CD4-positive, alpha-beta T cell (primary cell): ENCODE measurements at regions not wholly inside any gene's neighbourhood (a gene's known extent, or its start where the extent isn't known, plus 50 kb on each side); places are given as distances from the start of the nearest gene placed in this dataset.
A peak's percentile ranks its signal among the peaks of the same experiment; 100 is the strongest.

ENCODE experiments used
- ATAC-seq: fragments of 200-7000 bp; cut with Tn5 transposase; one replicate; pipeline ENCODE4 v1.10.0; 2022; ENCODE audit warnings: mild to moderate bottlenecking; ENCODE audit not compliant: poor library complexity
- CTCF ChIA-PET: fragments of 350-600 bp; sonication (Branson Sonifier 250); formaldehyde crosslinking; loops from one replicate; lab custom pipeline; 2021; ENCODE audit warnings: antibody characterized with exemption, inconsistent platforms; lab: Charles Lee
- POLR2A ChIA-PET: fragments of 350-600 bp; sonication (Branson Sonifier 250); formaldehyde crosslinking; loops from one replicate; lab custom pipeline; 2021; ENCODE audit warnings: antibody characterized with exemption, inconsistent platforms; lab: Charles Lee
- DNase-seq, 14 experiments: peaks; one replicate each; pipeline ENCODE4 v3.0.0-alpha.2; 2013 to 2020; ENCODE audit warnings: mixed read lengths in 2 of 14
- H3K27ac ChIP-seq, 2 donors: one replicate each; pipeline versions ENCODE4 v1.5.1 to v1.7.0; 2013; ENCODE audit warnings: low read length in 2 of 2, low read depth in 1 of 2, mild to moderate bottlenecking in 1 of 2
- H3K27me3 ChIP-seq, 2 experiments: 1 replicate in 1 of 2; 2 replicates in 1 of 2; pipeline versions ENCODE4 v1.6.1 to v1.7.0; 2013; ENCODE audit warnings: low read length in 2 of 2, control low read depth in 1 of 2, mild to moderate bottlenecking in 1 of 2, moderate library complexity in 1 of 2; ENCODE audit not compliant: insufficient read depth in 2 of 2, control insufficient read depth in 1 of 2
- H3K36me3 ChIP-seq: one replicate; pipeline ENCODE4 v1.6.1; 2013; ENCODE audit warnings: low read length, control low read depth; ENCODE audit not compliant: insufficient read depth
- H3K4me1 ChIP-seq: one replicate; pipeline ENCODE4 v1.6.1; 2013; ENCODE audit warnings: low read length, control low read depth; ENCODE audit not compliant: insufficient read depth
- H3K4me3 ChIP-seq: one replicate; pipeline ENCODE4 v1.5.1; 2013; ENCODE audit warnings: mild to moderate bottlenecking, low read length, moderate library complexity
- H3K9me3 ChIP-seq, 2 experiments: 1 replicate in 1 of 2; 2 replicates in 1 of 2; pipeline versions ENCODE4 v1.6.1 to v1.7.0; 2013; ENCODE audit warnings: low read length in 2 of 2, mild to moderate bottlenecking in 2 of 2, control low read depth in 1 of 2, moderate library complexity in 1 of 2; ENCODE audit not compliant: control insufficient read depth in 1 of 2, insufficient read depth in 1 of 2
- H3K27ac Mint-ChIP-seq: one replicate; pipeline ENCODE4 v1.8.0; 2020; ENCODE audit warnings: mixed read lengths
- H3K27me3 Mint-ChIP-seq: one replicate; pipeline ENCODE4 v1.8.0; 2021; ENCODE audit warnings: mixed read lengths
- H3K36me3 Mint-ChIP-seq: one replicate; pipeline ENCODE4 v1.8.0; 2021; ENCODE audit warnings: low read depth, mixed read lengths
- H3K4me1 Mint-ChIP-seq: one replicate; pipeline ENCODE4 v1.8.0; 2021; ENCODE audit warnings: low read depth, mixed read lengths
- H3K4me3 Mint-ChIP-seq: one replicate; pipeline ENCODE4 v1.8.0; 2020; ENCODE audit warnings: mild to moderate bottlenecking, mixed read lengths
- H3K9me3 Mint-ChIP-seq: one replicate; pipeline ENCODE4 v1.8.0; 2020; ENCODE audit warnings: mixed read lengths
- intact Hi-C, 2 experiments: fragments of 100-400 bp; cut with DNase I in 1 of 2; cut with micrococcal nuclease in 1 of 2; formaldehyde crosslinking; loops; one replicate each; pipeline versions ENCODE4 v1.15.1 to v1.9.0; 2023 to 2025; cut with DNase I, micrococcal nuclease
- TF ChIP-seq, protein P1 (sequence below): fragments of 200-600 bp; IDR thresholded peaks from one replicate; pipeline ENCODE4 v1.8.0; 2022; ENCODE audit warnings: antibody characterized with exemption, mild to moderate bottlenecking

DNA sequence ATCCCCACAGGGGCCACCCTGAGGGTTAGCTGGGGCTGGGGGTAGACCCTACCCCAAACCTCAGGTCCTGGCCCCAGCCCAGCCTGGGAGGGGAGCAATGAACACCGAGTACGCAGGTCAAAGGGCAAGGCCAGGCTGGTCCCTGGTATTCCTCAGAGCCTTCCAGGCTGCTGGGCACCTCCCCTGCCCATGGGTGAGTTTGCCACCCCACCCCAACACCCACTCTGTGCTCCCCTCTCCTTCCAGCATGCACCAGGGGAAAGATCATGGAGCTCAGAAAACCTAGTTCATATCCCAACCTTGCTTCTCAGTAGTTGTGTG lies 103.9 kb upstream of the FOXP4 start:
- H3K27me3 ChIP-seq = peaks cover 6 to 8% of the 10 kb centered on the region in 2 experiments
- no peak overlapping the region for H3K4me3 ChIP-seq
- POLR2A ChIA-PET = no interaction called here
- TF ChIP-seq, protein P1, sequence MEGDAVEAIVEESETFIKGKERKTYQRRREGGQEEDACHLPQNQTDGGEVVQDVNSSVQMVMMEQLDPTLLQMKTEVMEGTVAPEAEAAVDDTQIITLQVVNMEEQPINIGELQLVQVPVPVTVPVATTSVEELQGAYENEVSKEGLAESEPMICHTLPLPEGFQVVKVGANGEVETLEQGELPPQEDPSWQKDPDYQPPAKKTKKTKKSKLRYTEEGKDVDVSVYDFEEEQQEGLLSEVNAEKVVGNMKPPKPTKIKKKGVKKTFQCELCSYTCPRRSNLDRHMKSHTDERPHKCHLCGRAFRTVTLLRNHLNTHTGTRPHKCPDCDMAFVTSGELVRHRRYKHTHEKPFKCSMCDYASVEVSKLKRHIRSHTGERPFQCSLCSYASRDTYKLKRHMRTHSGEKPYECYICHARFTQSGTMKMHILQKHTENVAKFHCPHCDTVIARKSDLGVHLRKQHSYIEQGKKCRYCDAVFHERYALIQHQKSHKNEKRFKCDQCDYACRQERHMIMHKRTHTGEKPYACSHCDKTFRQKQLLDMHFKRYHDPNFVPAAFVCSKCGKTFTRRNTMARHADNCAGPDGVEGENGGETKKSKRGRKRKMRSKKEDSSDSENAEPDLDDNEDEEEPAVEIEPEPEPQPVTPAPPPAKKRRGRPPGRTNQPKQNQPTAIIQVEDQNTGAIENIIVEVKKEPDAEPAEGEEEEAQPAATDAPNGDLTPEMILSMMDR = no peak
- peaks cover 0 to 3% of the 10 kb centered on the region in 2 experiments for H3K9me3 ChIP-seq
- DNase-seq (no peak), ATAC-seq (no peak)
- peaks cover 49% of the 10 kb centered on the region for H3K4me1 ChIP-seq
- intact Hi-C loops = no loop called here
- CTCF ChIA-PET = interaction anchor here (1.3 kb wide), 1 partner anchor 241 kb away, joined by 3 read pairs; no protein-coding TSS in a partner anchor
- H3K36me3 ChIP-seq = no peaks in the 10 kb centered on the region
- Mint-ChIP-seq H3K27ac (no peak overlapping the region), H3K4me1 (peaks cover 40% of the 10 kb centered on the region), H3K9me3 (no peaks in the 10 kb centered on the region), H3K27me3 (peaks cover 21% of the 10 kb centered on the region), H3K4me3 (no peak overlapping the region), H3K36me3 (no peaks in the 10 kb centered on the region)
- H3K27ac ChIP-seq = no peak overlapping the region

DNA sequence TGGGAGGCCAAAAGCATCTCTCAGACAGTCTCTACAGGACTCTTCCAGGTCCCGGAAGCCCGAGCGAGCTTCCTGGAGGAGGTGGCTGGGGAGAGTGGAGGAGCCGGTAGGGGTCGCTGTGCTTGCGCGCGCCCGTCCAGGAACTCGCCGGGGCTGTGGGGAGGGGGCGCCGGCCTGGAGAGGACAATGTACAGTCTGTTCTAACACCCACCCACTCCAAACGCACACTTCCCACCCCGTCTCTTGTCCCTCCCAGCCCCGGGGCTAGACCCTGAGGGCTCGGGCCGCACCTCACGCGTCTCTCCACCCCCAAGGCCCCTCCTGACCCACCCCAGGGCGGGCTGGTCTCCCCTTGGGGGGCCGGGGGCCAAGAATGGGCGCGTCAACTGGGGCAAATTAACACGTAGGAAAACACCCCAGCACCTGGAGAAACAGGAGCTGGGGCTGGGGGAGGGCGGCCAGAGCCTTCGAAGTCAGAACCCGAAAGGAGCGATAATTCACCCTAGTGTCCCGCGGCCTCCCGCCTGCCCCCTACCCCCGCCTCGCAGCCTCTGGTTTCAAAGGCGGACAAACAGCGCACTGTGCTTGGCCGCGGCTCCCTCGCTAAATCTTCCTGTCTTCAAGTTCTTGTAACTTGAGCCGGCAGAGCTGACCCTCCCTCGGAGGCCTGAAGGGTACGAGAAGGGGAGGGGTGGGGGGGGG lies 103.2 kb upstream of the FOXP4 start:
- Mint-ChIP-seq H3K27ac (no peak overlapping the region), H3K36me3 (no peaks in the 10 kb centered on the region), H3K4me1 (peaks cover 40% of the 10 kb centered on the region), H3K27me3 (peaks cover 21% of the 10 kb centered on the region), H3K4me3 (no peak overlapping the region), H3K9me3 (no peaks in the 10 kb centered on the region)
- CTCF ChIA-PET = interaction anchor here (1.3 kb wide), 1 partner anchor 240 kb away, joined by 3 read pairs; no protein-coding TSS in a partner anchor
- ATAC-seq = no peak
- Histone ChIP-seq H3K4me3 (no peak overlapping the region), H3K4me1 (peaks cover 49% of the 10 kb centered on the region), H3K9me3 (peaks cover 0 to 3% of the 10 kb centered on the region in 2 experiments), H3K36me3 (no peaks in the 10 kb centered on the region), H3K27me3 (peaks cover 6 to 8% of the 10 kb centered on the region in 2 experiments), H3K27ac (no peak overlapping the region)
- POLR2A ChIA-PET = no interaction called here
- DNase-seq = peak in 3 of 14 experiments; percentile 24 to 52 (median 37)
- intact Hi-C loops = no loop called here
- TF ChIP-seq, protein P1 = no peak

DNA sequence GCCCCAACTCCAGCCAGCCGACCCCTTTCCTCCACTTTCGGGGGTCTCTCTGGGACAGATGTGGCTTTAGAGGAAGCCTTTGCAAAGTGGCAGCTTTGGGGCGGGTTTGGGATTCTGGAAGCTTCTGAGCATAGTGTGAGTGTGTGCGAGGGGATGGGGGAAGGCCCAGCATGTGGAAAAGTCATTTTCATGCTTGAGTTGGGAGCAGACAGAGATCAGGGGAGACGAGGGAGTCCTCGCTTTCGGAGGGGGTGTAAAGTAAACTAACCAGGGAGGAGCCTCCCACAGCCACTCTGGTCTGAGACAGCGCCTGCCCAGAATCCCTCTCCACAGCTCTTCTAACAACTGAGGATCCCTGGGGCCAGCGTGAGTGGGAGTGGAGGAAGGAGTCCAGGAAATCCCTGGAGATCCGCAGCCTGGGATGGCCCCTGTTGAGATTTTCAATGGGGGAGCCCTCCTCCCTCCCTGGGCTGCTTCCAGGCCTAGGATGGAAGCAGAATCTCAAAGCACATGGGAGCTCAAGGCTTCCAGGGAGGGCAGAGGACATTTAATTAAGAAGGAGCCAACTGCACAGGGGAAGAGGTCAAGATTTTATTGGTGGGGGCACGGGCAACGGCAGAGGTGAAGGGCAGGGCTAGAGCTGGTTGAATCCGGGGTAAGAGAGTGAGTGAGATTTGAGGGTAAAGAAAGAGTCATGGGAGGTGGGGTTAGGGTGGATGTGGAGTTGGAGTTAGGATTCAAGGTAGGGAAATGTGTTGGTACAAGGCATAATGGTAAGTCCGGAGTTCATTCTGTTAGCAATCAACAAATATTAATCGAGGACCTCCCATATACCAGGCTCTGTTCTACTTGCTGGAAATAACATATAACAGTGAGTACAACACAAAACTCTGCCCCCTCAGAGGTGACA lies 102.3 kb upstream of the FOXP4 start:
- DNase-seq = no peak
- Mint-ChIP-seq H3K4me1 (peaks cover 39% of the 10 kb centered on the region), H3K9me3 (no peaks in the 10 kb centered on the region), H3K36me3 (no peaks in the 10 kb centered on the region), H3K27ac (no peak overlapping the region), H3K27me3 (peaks cover 25% of the 10 kb centered on the region), H3K4me3 (no peak overlapping the region)
- no peak overlapping the region for H3K27ac ChIP-seq
- peaks cover 49% of the 10 kb centered on the region for H3K4me1 ChIP-seq
- H3K9me3 ChIP-seq = peaks cover 0 to 3% of the 10 kb centered on the region in 2 experiments
- H3K27me3 ChIP-seq = peaks cover 6 to 8% of the 10 kb centered on the region in 2 experiments
- CTCF ChIA-PET = no interaction called here
- ATAC-seq = no peak
- H3K36me3 ChIP-seq = no peaks in the 10 kb centered on the region
- no peak overlapping the region for H3K4me3 ChIP-seq
- intact Hi-C loops = no loop called here
- POLR2A ChIA-PET = no interaction called here
- TF ChIP-seq, protein P1 = no peak
